Activated naive CD4-positive, alpha-beta T cell treated with anti-CD3 and anti-CD28 coated beads for 36 hours (primary cell): ENCODE measurements at regions not wholly inside any gene's neighbourhood (a gene's known extent, or its start where the extent isn't known, plus 50 kb on each side); places are given as distances from the start of the nearest gene placed in this dataset.

Source experiments
- CTCF ChIA-PET: fragments of 350-600 bp; sonication (Branson Sonifier 250); formaldehyde crosslinking; loops from one replicate; lab custom pipeline; 2021; ENCODE audit warnings: antibody characterized with exemption; lab: Charles Lee
- DNase-seq: peaks from one replicate; pipeline ENCODE4 v3.0.0-alpha.2; 2020
- H3K27ac Mint-ChIP-seq: one replicate; pipeline ENCODE4 v1.8.0; 2021; ENCODE audit warnings: mild to moderate bottlenecking, mixed read lengths
- H3K27me3 Mint-ChIP-seq: one replicate; pipeline ENCODE4 v1.8.0; 2021; ENCODE audit warnings: low read depth, mixed read lengths
- H3K36me3 Mint-ChIP-seq: one replicate; pipeline ENCODE4 v1.8.0; 2021; ENCODE audit warnings: low read depth, mixed read lengths
- H3K4me1 Mint-ChIP-seq: one replicate; pipeline ENCODE4 v1.8.0; 2021; ENCODE audit warnings: low read depth, mixed read lengths
- H3K4me3 Mint-ChIP-seq: one replicate; pipeline ENCODE4 v1.8.0; 2021; ENCODE audit warnings: mild to moderate bottlenecking, moderate library complexity, mixed read lengths
- H3K9me3 Mint-ChIP-seq: one replicate; pipeline ENCODE4 v1.8.0; 2021; ENCODE audit warnings: mixed read lengths
- intact Hi-C: fragments of 100-400 bp; cut with micrococcal nuclease; formaldehyde crosslinking; loops from one replicate; pipeline ENCODE4 v1.15.1; 2023

DNA sequence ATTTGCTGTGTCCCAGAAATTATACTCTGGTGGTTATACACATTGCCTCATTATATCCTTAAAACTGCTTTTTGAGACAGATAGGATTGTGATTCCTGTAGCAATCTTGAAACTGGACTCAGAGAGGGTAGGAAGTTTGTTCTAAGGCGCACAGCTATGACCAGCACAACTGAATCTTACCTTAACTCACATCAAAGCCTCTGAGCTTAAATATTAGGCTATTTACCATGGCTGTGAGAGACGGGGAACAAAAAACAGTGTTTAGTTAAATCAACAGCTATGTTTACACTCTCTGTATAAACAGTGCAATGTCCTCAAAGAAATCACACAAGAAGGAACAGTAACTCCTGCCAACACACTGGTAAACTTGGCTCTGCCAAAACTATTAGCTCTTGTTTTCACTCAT is 50.9 kb upstream of the TUT7 start:
- Mint-ChIP-seq H3K36me3 (no peaks in the 10 kb centered on the region), H3K4me1 (peaks cover 27% of the 10 kb centered on the region), H3K27ac (no peak overlapping the region), H3K4me3 (no peak overlapping the region), H3K9me3 (no peaks in the 10 kb centered on the region), H3K27me3 (peaks cover 17% of the 10 kb centered on the region)
- DNase-seq: no peak
- intact Hi-C loops: loop anchor here (5.0 kb wide), 1 partner anchor 542 kb away; the partner anchor contains the start of gene GAS1
- CTCF ChIA-PET: interaction anchor here (0.6 to 2.4 kb wide), 3 partner anchors 10 to 1986 kb away, joined by 3 to 11 read pairs (median 3); no protein-coding TSS in a partner anchor
